ENCODE measurements at regions not wholly inside any gene's neighbourhood (a gene's known extent, or its start where the extent isn't known, plus 50 kb on each side); places are given as distances from the start of the nearest gene placed in this dataset.
"Not testable (repeated sequence)": the region's sequence is repeated elsewhere in the genome, so short reads cannot be mapped to it uniquely, and the experiment has no call there.

- H3K36me3 ChIP-seq, result no peaks in the 10 kb centered on the region
- peaks cover 6% of the 10 kb centered on the region for H3K27me3 ChIP-seq
- H3K9me3 ChIP-seq, result no peaks in the 10 kb centered on the region
- TF ChIP-seq CTCF (IDR thresholded peaks at IDR 0.05), result no peak
- H3K4me3 ChIP-seq (ENCODE audit: low read depth in 1 of 2, low read length in 1 of 2), result no peak overlapping the region
- no peak overlapping the region for H3K27ac ChIP-seq
- no peaks in the 10 kb centered on the region for H3K4me1 ChIP-seq (ENCODE audit: control insufficient read depth in 1 of 2, insufficient read depth in 1 of 2, low read depth in 1 of 2, low read length in 1 of 2)
Observed at GRCh38 chr3:69688400-69688799, 50.9 kb upstream of the MITF start.

DNA sequence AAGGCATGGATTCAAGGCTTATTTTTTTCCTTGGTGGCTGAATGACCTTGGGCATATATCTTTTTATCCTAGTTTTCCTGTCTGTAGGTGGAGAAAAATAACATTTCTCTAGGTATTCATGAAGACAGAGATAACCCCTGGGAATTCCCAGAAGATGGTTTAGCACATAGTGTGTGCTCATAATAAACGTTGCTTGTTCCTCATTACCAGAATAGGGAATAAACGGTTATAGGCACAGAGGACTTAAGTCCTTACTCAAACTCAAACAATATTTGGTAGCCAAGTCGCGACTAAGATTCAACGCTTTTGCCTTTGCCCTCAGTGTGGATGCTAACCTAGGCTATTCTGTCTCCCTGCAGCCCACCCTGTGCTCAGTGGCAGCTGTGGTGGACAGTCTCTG is 51.6 kb upstream of the MITF start:
- TF ChIP-seq CTCF (IDR thresholded peaks at IDR 0.05), result no peak
- H3K4me1 ChIP-seq (ENCODE audit: control insufficient read depth in 1 of 2, insufficient read depth in 1 of 2, low read depth in 1 of 2, low read length in 1 of 2), result no peaks in the 10 kb centered on the region
- no peaks in the 10 kb centered on the region for H3K9me3 ChIP-seq
- H3K27me3 ChIP-seq, result peaks cover 6% of the 10 kb centered on the region
- no peak overlapping the region for H3K27ac ChIP-seq
- H3K36me3 ChIP-seq, result no peaks in the 10 kb centered on the region
- H3K4me3 ChIP-seq (ENCODE audit: low read depth in 1 of 2, low read length in 1 of 2), result no peak overlapping the region

GRCh38 chr3:69686056-69686455 is 53.2 kb upstream of the MITF start:
- no peak overlapping the region for H3K4me3 ChIP-seq (ENCODE audit: low read depth in 1 of 2, low read length in 1 of 2)
- no peak overlapping the region for H3K27ac ChIP-seq
- H3K9me3 ChIP-seq, result no peaks in the 10 kb centered on the region
- H3K4me1 ChIP-seq (ENCODE audit: control insufficient read depth in 1 of 2, insufficient read depth in 1 of 2, low read depth in 1 of 2, low read length in 1 of 2), result no peaks in the 10 kb centered on the region
- H3K27me3 ChIP-seq, result peaks cover 6% of the 10 kb centered on the region
- no peaks in the 10 kb centered on the region for H3K36me3 ChIP-seq
- no peak for TF ChIP-seq CTCF (IDR thresholded peaks at IDR 0.05)

DNA sequence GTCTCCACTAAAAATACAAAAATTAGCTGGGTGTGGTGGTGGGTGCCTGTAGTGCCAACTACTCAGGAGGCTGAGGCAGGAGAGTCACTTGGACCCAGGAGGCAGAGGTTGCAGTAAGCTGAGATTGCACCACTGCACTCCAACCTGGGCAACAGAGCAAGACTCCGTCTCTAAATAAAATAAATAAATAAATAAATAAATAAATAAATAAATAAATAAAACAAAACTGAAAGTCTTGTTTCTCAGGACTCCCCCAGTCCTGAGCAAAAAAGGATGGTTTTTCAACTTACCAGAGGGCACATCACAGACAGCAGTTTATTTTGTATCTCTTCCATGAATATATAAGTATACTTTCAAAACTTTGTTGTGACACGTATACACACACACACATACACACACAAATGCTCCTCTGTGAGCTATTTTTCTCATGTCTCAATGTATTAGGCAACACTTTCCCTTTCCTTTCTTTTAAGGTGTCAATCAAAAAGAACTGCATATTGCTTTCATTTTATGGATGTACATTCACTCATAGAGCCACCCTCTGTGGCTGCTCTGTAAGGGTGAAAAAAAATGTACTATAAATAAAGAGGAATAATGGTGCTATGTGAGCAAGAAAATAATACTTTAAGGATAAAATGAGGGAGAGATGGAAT is 54.8 kb upstream of the MITF start:
- Histone ChIP-seq H3K9me3 (no peaks in the 10 kb centered on the region), H3K4me3 (ENCODE audit: low read depth in 1 of 2, low read length in 1 of 2) (no peak overlapping the region), H3K4me1 (ENCODE audit: control insufficient read depth in 1 of 2, insufficient read depth in 1 of 2, low read depth in 1 of 2, low read length in 1 of 2) (no peaks in the 10 kb centered on the region), H3K36me3 (no peaks in the 10 kb centered on the region), H3K27me3 (peaks cover 5% of the 10 kb centered on the region), H3K27ac (no peak overlapping the region)
- no peak for TF ChIP-seq CTCF (IDR thresholded peaks at IDR 0.05)

DNA sequence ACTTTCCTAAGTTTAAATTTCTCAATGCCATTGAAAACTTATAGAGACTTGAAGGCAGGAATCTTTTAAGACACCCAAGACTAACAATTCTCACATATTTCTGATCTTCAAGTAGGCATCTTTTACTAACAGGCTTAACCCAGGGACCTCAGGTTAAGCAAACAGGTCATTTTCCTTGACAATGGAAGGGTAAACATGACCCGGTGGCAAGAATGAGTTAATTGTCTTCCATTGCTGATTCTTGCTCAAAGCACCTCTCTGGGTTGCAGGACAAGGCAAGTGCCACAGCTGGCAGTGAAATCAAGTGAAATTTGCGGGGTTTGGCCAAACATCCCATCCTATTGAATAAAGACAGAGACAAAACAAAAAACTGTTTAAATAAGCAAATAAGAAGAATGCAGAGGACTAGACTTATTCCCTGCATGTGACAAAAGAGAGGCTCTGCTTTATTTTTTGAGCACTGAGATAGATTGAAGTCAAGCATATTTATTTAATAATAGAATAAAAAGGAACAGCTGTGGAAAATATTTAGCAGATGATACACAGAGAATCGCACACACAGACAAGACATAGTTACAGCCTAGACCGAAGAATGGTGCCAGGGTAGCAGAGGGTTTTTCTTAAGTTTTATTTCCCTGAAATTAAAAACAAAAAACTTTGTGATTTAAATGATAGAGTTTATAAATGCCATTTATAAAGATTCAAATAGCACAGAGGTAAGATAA is 56.0 kb upstream of the MITF start:
- H3K36me3 ChIP-seq, result no peaks in the 10 kb centered on the region
- peaks cover 13% of the 10 kb centered on the region for H3K27me3 ChIP-seq
- no peak overlapping the region for H3K27ac ChIP-seq
- no peak for TF ChIP-seq CTCF (IDR thresholded peaks at IDR 0.05)
- H3K4me3 ChIP-seq (ENCODE audit: low read depth in 1 of 2, low read length in 1 of 2), result no peak overlapping the region
- no peaks in the 10 kb centered on the region for H3K9me3 ChIP-seq
- no peaks in the 10 kb centered on the region for H3K4me1 ChIP-seq (ENCODE audit: control insufficient read depth in 1 of 2, insufficient read depth in 1 of 2, low read depth in 1 of 2, low read length in 1 of 2)

DNA sequence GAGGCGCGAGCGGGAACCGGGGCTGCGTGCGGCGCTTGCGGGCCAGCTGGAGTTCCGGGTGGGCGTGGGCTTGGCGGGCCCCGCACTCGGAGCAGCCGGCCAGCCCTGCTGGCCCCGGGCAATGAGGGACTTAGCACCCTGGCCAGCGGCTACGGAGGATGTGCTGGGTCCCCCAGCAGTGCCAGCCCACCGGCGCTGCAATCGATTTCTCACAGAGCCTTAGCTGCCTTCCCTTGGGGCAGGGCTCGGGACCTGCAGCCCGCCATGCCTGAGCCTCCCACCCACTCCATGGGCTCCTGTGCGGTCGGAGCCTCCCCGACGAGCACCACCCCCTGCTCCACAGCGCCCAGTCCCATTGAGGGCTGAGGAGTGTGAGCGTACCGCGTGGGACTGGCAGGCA is 61.8 kb upstream of the MITF start:
- H3K27ac ChIP-seq; H3K4me1 ChIP-seq (ENCODE audit: control insufficient read depth in 1 of 2, insufficient read depth in 1 of 2, low read depth in 1 of 2, low read length in 1 of 2); H3K36me3 ChIP-seq; H3K9me3 ChIP-seq; H3K4me3 ChIP-seq (ENCODE audit: low read depth in 1 of 2, low read length in 1 of 2): not testable (repeated sequence)
- peaks cover 15% of the 10 kb centered on the region for H3K27me3 ChIP-seq

All from neutrophil (primary cell).